H1 (cell line): ENCODE measurements at regions not wholly inside any gene's neighbourhood (a gene's known extent, or its start where the extent isn't known, plus 50 kb on each side); places are given as distances from the start of the nearest gene placed in this dataset.

ENCODE experiments used
- EZH2 ChIP-seq: fragments of 200-600 bp; sonication (generic); IDR thresholded peaks from 2 replicates; pipeline ENCODE4 v1.7.1; 2012; ENCODE audit warnings: low read depth, mild to moderate bottlenecking, moderate library complexity, low read length, inconsistent platforms; ENCODE audit not compliant: severe bottlenecking
- NRF1 ChIP-seq: IDR thresholded peaks from 2 replicates; pipeline ENCODE4 v1.6.1; 2011; ENCODE audit warnings: mild to moderate bottlenecking, low read depth, low read length, improper control_type of control experiment

GRCh38 chr2:181313845-181314244 lies 143.3 kb upstream of the ITGA4 start (continued):
- TF ChIP-seq NRF1, result no peak
- no peak for TF ChIP-seq EZH2
